DND-41 (cell line): ENCODE measurements at regions not wholly inside any gene's neighbourhood (a gene's known extent, or its start where the extent isn't known, plus 50 kb on each side); places are given as distances from the start of the nearest gene placed in this dataset.

Experiments used
- ATAC-seq: fragments of 200-7000 bp; cut with Tn5 transposase; 3 replicates; pipeline ENCODE4 v1.9.1; 2021; ENCODE audit warnings: low read depth; ENCODE audit not compliant: insufficient read depth
- DNase-seq: peaks from one replicate; pipeline ENCODE4 v3.0.0-alpha.2; 2020
- H2AFZ ChIP-seq: 2 replicates; pipeline ENCODE4 v1.6.0; 2012; ENCODE audit warnings: low read depth, low read length
- H3K27ac ChIP-seq: 2 replicates; pipeline ENCODE4 v1.5.1; 2012; ENCODE audit warnings: low read length, inconsistent platforms
- H3K27me3 ChIP-seq: fragments of 200-600 bp; sonication (generic); 2 replicates; pipeline ENCODE4 v1.6.0; 2012; ENCODE audit warnings: low read length, mild to moderate bottlenecking, inconsistent platforms; ENCODE audit not compliant: insufficient read depth, poor library complexity
- H3K36me3 ChIP-seq: 2 replicates; pipeline ENCODE4 v1.5.1; 2012; ENCODE audit warnings: low read length, inconsistent platforms; ENCODE audit not compliant: insufficient read depth
- H3K4me1 ChIP-seq: 2 replicates; pipeline ENCODE4 v1.5.1; 2012; ENCODE audit warnings: mild to moderate bottlenecking, low read length; ENCODE audit not compliant: insufficient read depth
- H3K4me2 ChIP-seq: 2 replicates; pipeline ENCODE4 v1.6.0; 2012; ENCODE audit warnings: mild to moderate bottlenecking, moderate library complexity, low read length, inconsistent platforms; ENCODE audit not compliant: insufficient read depth
- H3K4me3 ChIP-seq, 2 experiments: fragments of 200-600 bp in 1 of 2; shearing (Covaris generic) in 1 of 2; 2 replicates each; pipeline ENCODE4 v1.5.1; 2012 to 2016; ENCODE audit warnings: inconsistent platforms in 2 of 2, low read length in 2 of 2, mild to moderate bottlenecking in 2 of 2, low read depth in 1 of 2, moderate library complexity in 1 of 2
- H3K79me2 ChIP-seq: 2 replicates; pipeline ENCODE4 v1.6.0; 2012; ENCODE audit warnings: low read length, inconsistent platforms; ENCODE audit not compliant: insufficient read depth
- H3K9ac ChIP-seq: 2 replicates; pipeline ENCODE4 v1.6.0; 2012; ENCODE audit warnings: low read depth, mild to moderate bottlenecking, inconsistent platforms, low read length, moderate library complexity
- H3K9me3 ChIP-seq: 2 replicates; pipeline ENCODE4 v1.5.1; 2012; ENCODE audit warnings: low read length, moderate library complexity, mild to moderate bottlenecking, inconsistent platforms; ENCODE audit not compliant: insufficient read depth, severe bottlenecking
- H4K20me1 ChIP-seq: 2 replicates; pipeline ENCODE4 v1.6.0; 2012; ENCODE audit warnings: low read length; ENCODE audit not compliant: insufficient read depth
- CTCF ChIP-seq: IDR thresholded peaks from 2 replicates; pipeline ENCODE4 v1.5.1; 2012; ENCODE audit warnings: borderline replicate concordance, low read length, moderate library complexity, mild to moderate bottlenecking; ENCODE audit not compliant: poor library complexity, severe bottlenecking; ENCODE audit errors: extremely low read depth
- EZH2 ChIP-seq: IDR thresholded peaks from 3 replicates; pipeline ENCODE4 v1.6.1; 2012; ENCODE audit warnings: borderline replicate concordance, low read depth, mild to moderate bottlenecking, moderate library complexity, low read length, inconsistent platforms; ENCODE audit not compliant: severe bottlenecking

GRCh38 chr2:34907812-34908211 is 1308.7 kb upstream of the FAM98A start:
- Histone ChIP-seq H3K27ac (no peak overlapping the region), H3K79me2 (no peaks in the 10 kb centered on the region), H3K4me2 (no peak overlapping the region), H3K36me3 (no peaks in the 10 kb centered on the region), H2AFZ (no peak overlapping the region), H3K9me3 (no peaks in the 10 kb centered on the region), H3K4me1 (no peaks in the 10 kb centered on the region), H3K4me3 (no peak overlapping the region), H3K9ac (no peak overlapping the region), H3K27me3 (no peaks in the 10 kb centered on the region), H4K20me1 (no peaks in the 10 kb centered on the region)
- ATAC-seq (no peak), DNase-seq (no peak)
- no peak for TF ChIP-seq CTCF
- no peak for TF ChIP-seq EZH2

DNA sequence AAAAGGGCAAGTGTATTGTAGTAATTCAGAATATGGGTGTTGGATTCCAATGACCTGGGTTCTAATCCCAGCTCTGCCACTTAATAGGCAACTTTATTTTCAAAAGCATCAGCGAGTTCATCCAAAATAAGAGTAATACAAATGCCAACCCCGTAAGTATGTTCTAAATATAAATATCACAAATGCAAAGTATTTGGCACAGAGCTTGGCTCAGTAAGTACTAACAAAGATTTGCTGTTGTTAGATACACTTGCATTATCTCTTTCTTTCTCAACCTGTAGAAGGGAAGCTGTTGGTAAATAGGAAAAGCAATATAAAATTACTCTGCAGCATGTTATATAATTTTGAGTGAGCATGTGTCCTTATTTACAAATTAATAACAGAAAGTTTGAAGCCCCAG is 1302.6 kb upstream of the FAM98A start:
- DNase-seq, result no peak

GRCh38 chr2:34899079-34899478 is 1300.0 kb upstream of the FAM98A start:
- no peak overlapping the region for H3K9ac ChIP-seq
- H3K27ac ChIP-seq, result no peak overlapping the region
- ATAC-seq, result no peak
- H3K9me3 ChIP-seq, result no peaks in the 10 kb centered on the region
- TF ChIP-seq EZH2 (no peak), CTCF (no peak)
- no peak overlapping the region for H3K4me2 ChIP-seq
- no peaks in the 10 kb centered on the region for H3K4me1 ChIP-seq
- no peak overlapping the region for H3K4me3 ChIP-seq
- H3K36me3 ChIP-seq, result no peaks in the 10 kb centered on the region
- H3K79me2 ChIP-seq, result no peaks in the 10 kb centered on the region
- no peaks in the 10 kb centered on the region for H3K27me3 ChIP-seq
- DNase-seq, result no peak
- no peak overlapping the region for H2AFZ ChIP-seq
- H4K20me1 ChIP-seq, result no peaks in the 10 kb centered on the region

More for the DNA sequence above, 1302.6 kb upstream of the FAM98A start:
- ATAC-seq, result no peak
- H3K4me2 ChIP-seq, result no peak overlapping the region
- no peak overlapping the region for H3K4me3 ChIP-seq
- TF ChIP-seq CTCF (no peak), EZH2 (no peak)
- H4K20me1 ChIP-seq, result no peaks in the 10 kb centered on the region
- no peaks in the 10 kb centered on the region for H3K4me1 ChIP-seq
- no peaks in the 10 kb centered on the region for H3K27me3 ChIP-seq
- H3K79me2 ChIP-seq, result no peaks in the 10 kb centered on the region
- no peaks in the 10 kb centered on the region for H3K36me3 ChIP-seq
- no peak overlapping the region for H3K9ac ChIP-seq
- no peaks in the 10 kb centered on the region for H3K9me3 ChIP-seq
- no peak overlapping the region for H2AFZ ChIP-seq
- no peak overlapping the region for H3K27ac ChIP-seq

DNA sequence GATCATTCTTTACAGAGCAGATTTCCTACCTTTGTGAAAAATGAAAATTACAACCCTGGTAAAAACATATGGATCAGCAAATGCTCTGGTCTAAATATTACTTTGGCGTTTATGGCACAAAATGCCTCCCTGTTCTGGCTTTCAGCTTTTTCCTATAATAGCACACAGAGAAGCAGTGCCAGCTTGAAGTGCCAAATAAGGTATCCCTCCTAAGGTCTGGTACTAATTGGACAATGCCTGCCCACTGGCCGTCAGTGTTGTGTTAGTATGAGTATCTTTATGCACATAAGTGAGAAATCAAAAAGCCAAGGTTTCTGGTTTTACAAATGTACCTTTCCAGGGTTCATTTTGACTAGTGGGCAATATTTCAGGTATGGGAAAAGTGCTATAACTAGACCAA is 1293.7 kb upstream of the FAM98A start:
- H3K4me1 ChIP-seq, result no peaks in the 10 kb centered on the region

More for the DNA sequence above, 1293.7 kb upstream of the FAM98A start:
- no peaks in the 10 kb centered on the region for H4K20me1 ChIP-seq
- H3K27ac ChIP-seq, result no peak overlapping the region
- no peak overlapping the region for H3K4me3 ChIP-seq
- no peak overlapping the region for H3K4me2 ChIP-seq
- DNase-seq, result no peak
- no peaks in the 10 kb centered on the region for H3K27me3 ChIP-seq
- no peaks in the 10 kb centered on the region for H3K9me3 ChIP-seq
- TF ChIP-seq EZH2, result no peak
- no peak for TF ChIP-seq CTCF
- H3K9ac ChIP-seq, result no peak overlapping the region
- H3K36me3 ChIP-seq, result no peaks in the 10 kb centered on the region
- H3K79me2 ChIP-seq, result no peaks in the 10 kb centered on the region
- no peak overlapping the region for H2AFZ ChIP-seq
- ATAC-seq, result no peak
